ENCODE measurements at regions not wholly inside any gene's neighbourhood (a gene's known extent, or its start where the extent isn't known, plus 50 kb on each side); places are given as distances from the start of the nearest gene placed in this dataset.

GRCh38 chr10:83945982-83946718 lies 193.2 kb upstream of the GHITM start:
- no peak overlapping the region for H3K27ac ChIP-seq
- no peak for TF ChIP-seq CTCF (IDR thresholded peaks at IDR 0.05)
- no peak for TF ChIP-seq ZFX (IDR thresholded peaks at IDR 0.05; ENCODE audit: borderline replicate concordance)

- no peak overlapping the region for H3K27ac ChIP-seq
- TF ChIP-seq CTCF (IDR thresholded peaks at IDR 0.05) = no peak
- TF ChIP-seq ZFX (IDR thresholded peaks at IDR 0.05; ENCODE audit: borderline replicate concordance) = no peak
These were observed 187.0 kb upstream of the GHITM start for GRCh38 chr10:83952314-83952713.

- TF ChIP-seq CTCF (IDR thresholded peaks at IDR 0.05) = no peak
- TF ChIP-seq ZFX (IDR thresholded peaks at IDR 0.05; ENCODE audit: borderline replicate concordance) = no peak
- H3K27ac ChIP-seq = no peak overlapping the region
These were observed 185.7 kb upstream of the GHITM start for GRCh38 chr10:83953589-83953988.

GRCh38 chr10:83954193-83954799 lies 185.0 kb upstream of the GHITM start:
- TF ChIP-seq ZFX (IDR thresholded peaks at IDR 0.05; ENCODE audit: borderline replicate concordance) = no peak
- TF ChIP-seq CTCF (IDR thresholded peaks at IDR 0.05) = no peak
- no peak overlapping the region for H3K27ac ChIP-seq

- H3K27ac ChIP-seq = no peak overlapping the region
- no peak for TF ChIP-seq CTCF (IDR thresholded peaks at IDR 0.05)
- TF ChIP-seq ZFX (IDR thresholded peaks at IDR 0.05; ENCODE audit: borderline replicate concordance) = no peak
These were observed 183.9 kb upstream of the GHITM start for GRCh38 chr10:83955406-83955805.

- TF ChIP-seq ZFX (IDR thresholded peaks at IDR 0.05; ENCODE audit: borderline replicate concordance) = no peak
- no peak for TF ChIP-seq CTCF (IDR thresholded peaks at IDR 0.05)
- H3K27ac ChIP-seq = no peak overlapping the region
These were observed 182.0 kb upstream of the GHITM start for GRCh38 chr10:83957168-83957947.

GRCh38 chr10:83959328-83959727 lies 180.0 kb upstream of the GHITM start:
- no peak overlapping the region for H3K27ac ChIP-seq
- TF ChIP-seq CTCF (IDR thresholded peaks at IDR 0.05) = no peak
- no peak for TF ChIP-seq ZFX (IDR thresholded peaks at IDR 0.05; ENCODE audit: borderline replicate concordance)
